ENCODE measurements at regions not wholly inside any gene's neighbourhood (a gene's known extent, or its start where the extent isn't known, plus 50 kb on each side); places are given as distances from the start of the nearest gene placed in this dataset.
A peak's percentile ranks its signal among the peaks of the same experiment; 100 is the strongest.

DNA sequence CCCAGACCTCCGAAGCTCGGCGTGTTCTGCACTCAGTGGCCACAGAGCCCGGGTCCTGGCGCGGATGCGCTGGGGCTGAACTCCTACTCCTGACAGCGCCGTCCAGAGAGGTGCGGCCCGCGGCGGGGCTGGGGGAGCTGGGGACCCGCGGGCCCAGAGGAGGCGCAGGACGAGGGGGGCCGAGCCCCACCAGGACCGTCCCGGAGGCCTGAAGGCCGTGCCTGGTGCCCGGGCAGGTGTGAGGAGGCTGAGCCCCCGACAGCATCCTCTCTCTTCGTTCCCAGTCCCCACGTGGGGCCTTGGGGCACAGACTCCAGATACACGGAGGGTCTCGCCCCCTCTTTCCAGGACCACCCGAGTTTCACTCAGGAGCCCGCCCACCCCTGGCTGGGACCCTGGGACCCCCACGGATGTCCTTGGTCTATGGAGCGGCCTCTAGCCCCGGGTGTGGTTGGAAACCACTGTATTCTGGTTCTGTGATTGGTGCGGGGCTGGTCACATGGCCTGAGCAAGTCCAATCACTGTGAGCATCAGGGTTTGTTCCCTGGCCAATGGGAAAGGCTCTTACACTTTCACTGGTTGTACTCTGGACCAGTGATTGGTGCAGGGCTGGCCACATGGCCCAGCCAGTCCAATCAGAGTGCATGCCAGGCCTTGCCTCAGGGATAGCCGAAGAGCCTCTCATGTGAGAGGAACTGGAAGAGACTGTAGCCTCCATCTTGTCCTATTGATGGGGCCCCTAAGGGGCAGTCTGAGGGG, 217.6 kb upstream of the SFSWAP start:
- Mint-ChIP-seq H3K27me3 (no peaks in the 10 kb centered on the region), H3K4me1 (ENCODE audit: low read depth) (no peaks in the 10 kb centered on the region), H3K36me3 (ENCODE audit: low read depth) (no peaks in the 10 kb centered on the region), H3K4me3 (no peak overlapping the region), H3K27ac (no peak overlapping the region), H3K9me3 (no peaks in the 10 kb centered on the region)

- H3K4me3 Mint-ChIP-seq: no peak overlapping the region
- no peaks in the 10 kb centered on the region for H3K27me3 Mint-ChIP-seq
- H3K36me3 Mint-ChIP-seq (ENCODE audit: low read depth): no peaks in the 10 kb centered on the region
- no peak overlapping the region for H3K27ac Mint-ChIP-seq
- peaks cover under 1% of the 10 kb centered on the region for H3K4me1 Mint-ChIP-seq (ENCODE audit: low read depth)
- H3K9me3 Mint-ChIP-seq: no peaks in the 10 kb centered on the region
Measured at GRCh38 chr12:131494216-131494615, 216.7 kb upstream of the SFSWAP start.

- Mint-ChIP-seq H3K36me3 (ENCODE audit: low read depth) (no peaks in the 10 kb centered on the region), H3K27me3 (no peaks in the 10 kb centered on the region), H3K27ac (no peak overlapping the region), H3K4me1 (ENCODE audit: low read depth) (peaks cover 8% of the 10 kb centered on the region), H3K9me3 (no peaks in the 10 kb centered on the region), H3K4me3 (no peak overlapping the region)
Measured at GRCh38 chr12:131494741-131495524, 216.0 kb upstream of the SFSWAP start.

DNA sequence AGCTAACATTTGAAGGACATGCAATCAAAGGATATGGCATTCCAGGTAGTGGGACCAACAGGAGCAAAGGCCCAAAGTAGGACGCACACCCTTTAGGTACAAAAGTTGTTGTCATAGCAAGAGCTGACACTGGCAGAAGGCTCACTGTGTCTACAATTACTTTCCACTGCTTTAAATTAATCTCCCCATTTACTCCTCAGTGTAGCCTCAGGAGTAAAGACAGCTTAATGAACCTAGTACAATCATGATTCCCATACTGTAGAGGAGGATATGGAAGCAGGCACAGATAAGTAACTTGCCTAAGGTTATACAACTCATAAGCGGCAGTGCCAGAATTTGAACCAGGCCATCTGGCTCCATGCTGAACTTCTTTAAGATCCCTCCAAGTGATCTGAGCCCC, 212.9 kb upstream of the SFSWAP start:
- H3K27ac Mint-ChIP-seq: no peak overlapping the region
- H3K36me3 Mint-ChIP-seq (ENCODE audit: low read depth): no peaks in the 10 kb centered on the region
- H3K4me1 Mint-ChIP-seq (ENCODE audit: low read depth): peaks cover 11% of the 10 kb centered on the region
- no peak overlapping the region for H3K4me3 Mint-ChIP-seq
- H3K27me3 Mint-ChIP-seq: no peaks in the 10 kb centered on the region
- no peaks in the 10 kb centered on the region for H3K9me3 Mint-ChIP-seq

DNA sequence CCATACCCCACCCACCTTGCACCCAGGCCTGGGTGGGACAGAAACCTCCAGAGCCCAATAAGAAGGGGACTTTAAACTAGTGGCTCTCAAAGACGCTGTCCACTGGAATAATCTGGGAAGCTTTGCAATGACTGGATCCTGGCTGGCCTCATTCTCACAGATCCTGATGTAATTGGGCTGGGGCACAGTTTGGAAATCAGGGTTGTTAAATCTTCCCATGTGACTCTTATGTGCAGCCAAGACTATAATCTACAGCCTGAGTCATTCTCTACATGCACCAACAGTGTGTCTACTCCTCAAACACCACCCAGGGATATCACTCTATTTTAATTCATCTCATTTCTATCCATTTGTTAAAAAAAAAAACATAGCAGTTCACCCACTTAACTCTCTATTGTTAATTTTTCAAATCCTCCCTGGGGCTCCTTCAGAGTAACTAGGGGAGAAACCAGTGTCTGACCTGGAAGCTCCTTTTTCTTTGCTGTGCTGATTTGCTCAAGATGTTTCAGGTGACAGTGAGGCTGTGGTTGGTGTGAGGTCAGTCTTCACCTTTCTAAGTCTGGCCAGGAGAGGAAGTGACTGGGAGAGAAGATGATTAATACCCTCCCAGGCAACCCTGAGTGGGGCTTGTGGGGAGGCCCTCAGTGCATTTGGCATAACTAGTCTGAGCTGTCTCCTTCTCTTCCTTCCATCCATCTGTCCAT, 211.6 kb upstream of the SFSWAP start:
- Mint-ChIP-seq H3K4me3 (no peak overlapping the region), H3K9me3 (no peaks in the 10 kb centered on the region)

GRCh38 chr12:131499864-131500190, 211.1 kb upstream of the SFSWAP start:
- Mint-ChIP-seq H3K9me3 (no peaks in the 10 kb centered on the region), H3K4me1 (ENCODE audit: low read depth) (peaks cover 11% of the 10 kb centered on the region), H3K27me3 (no peaks in the 10 kb centered on the region), H3K27ac (no peak overlapping the region), H3K4me3 (no peak overlapping the region), H3K36me3 (ENCODE audit: low read depth) (no peaks in the 10 kb centered on the region)

More for the DNA sequence above, 211.6 kb upstream of the SFSWAP start:
- Mint-ChIP-seq H3K36me3 (ENCODE audit: low read depth) (no peaks in the 10 kb centered on the region), H3K27ac (no peak overlapping the region), H3K27me3 (no peaks in the 10 kb centered on the region), H3K4me1 (ENCODE audit: low read depth) (peaks cover 11% of the 10 kb centered on the region)

DNA sequence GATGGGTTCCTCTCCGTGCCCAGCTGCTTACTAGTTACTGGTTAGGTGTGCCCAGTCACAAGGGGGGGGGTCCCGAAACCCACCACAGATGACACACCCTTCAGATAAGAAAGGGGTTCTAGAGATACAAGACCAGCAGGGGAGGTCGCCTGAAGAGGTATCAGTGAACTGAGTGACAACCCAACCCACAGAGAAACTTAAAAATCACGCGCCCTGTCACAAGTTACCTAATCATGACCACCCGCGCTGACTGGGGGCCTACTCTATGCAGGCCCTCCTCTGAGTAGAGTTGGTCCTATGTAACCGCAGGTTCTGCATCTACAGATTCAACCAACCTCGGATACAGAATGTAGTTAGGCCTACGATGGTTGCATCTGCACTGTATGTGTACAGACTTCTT, 210.3 kb upstream of the SFSWAP start:
- Mint-ChIP-seq H3K27me3 (no peaks in the 10 kb centered on the region), H3K9me3 (no peaks in the 10 kb centered on the region), H3K27ac (no peak overlapping the region), H3K4me3 (no peak overlapping the region), H3K36me3 (ENCODE audit: low read depth) (no peaks in the 10 kb centered on the region), H3K4me1 (ENCODE audit: low read depth) (peaks cover 11% of the 10 kb centered on the region)

GRCh38 chr12:131505561-131505960, 205.3 kb upstream of the SFSWAP start:
- no peaks in the 10 kb centered on the region for H3K4me1 Mint-ChIP-seq (ENCODE audit: low read depth)
- H3K36me3 Mint-ChIP-seq (ENCODE audit: low read depth): no peaks in the 10 kb centered on the region
- no peaks in the 10 kb centered on the region for H3K9me3 Mint-ChIP-seq
- H3K4me3 Mint-ChIP-seq: no peak overlapping the region
- no peak overlapping the region for H3K27ac Mint-ChIP-seq
- H3K27me3 Mint-ChIP-seq: no peaks in the 10 kb centered on the region

DNA sequence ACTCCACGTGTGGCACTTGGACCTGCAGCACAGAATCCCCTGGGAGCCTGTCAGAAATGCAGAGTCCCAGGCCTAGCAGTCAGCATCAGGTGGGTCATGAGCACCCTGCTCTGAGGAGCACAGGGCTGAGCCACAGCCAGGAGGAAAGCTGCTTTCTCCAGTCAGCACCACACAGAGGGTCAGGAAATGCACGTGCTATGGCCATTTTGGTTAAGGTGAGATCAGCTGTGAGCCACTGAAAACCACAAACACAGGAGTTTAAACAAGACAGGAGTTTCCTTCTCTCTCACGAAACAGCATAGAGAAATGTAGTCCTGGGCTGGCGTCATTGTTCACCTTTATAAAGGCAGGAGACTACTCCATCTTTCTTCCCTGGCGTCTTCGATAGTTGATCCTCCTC, 204.5 kb upstream of the SFSWAP start:
- H3K27ac Mint-ChIP-seq: no peak overlapping the region
- no peaks in the 10 kb centered on the region for H3K9me3 Mint-ChIP-seq
- peaks cover 8% of the 10 kb centered on the region for H3K4me1 Mint-ChIP-seq (ENCODE audit: low read depth)
- H3K4me3 Mint-ChIP-seq: no peak overlapping the region
- no peaks in the 10 kb centered on the region for H3K27me3 Mint-ChIP-seq
- no peaks in the 10 kb centered on the region for H3K36me3 Mint-ChIP-seq (ENCODE audit: low read depth)

DNA sequence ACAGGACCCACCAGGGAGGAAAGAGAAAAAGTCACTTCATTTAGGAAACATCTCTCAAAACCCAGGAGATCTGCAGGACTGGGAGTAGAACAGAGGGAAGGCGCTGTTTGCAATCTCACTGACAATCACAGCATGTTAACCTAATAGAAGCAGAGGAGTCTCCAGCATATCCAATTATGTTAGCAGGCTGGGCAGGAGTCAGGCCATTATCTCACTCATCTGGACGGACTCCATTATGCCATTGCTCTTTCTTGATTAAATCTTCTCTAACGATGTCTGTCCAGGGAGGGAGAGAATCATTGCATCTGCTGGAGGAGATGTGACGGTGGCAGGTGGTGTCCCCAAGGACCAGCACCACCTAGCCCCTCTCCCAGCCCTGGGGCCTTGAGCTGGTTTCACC, 203.8 kb upstream of the SFSWAP start:
- Mint-ChIP-seq H3K4me1 (ENCODE audit: low read depth) (peaks cover 14% of the 10 kb centered on the region), H3K9me3 (no peaks in the 10 kb centered on the region), H3K27me3 (no peaks in the 10 kb centered on the region), H3K4me3 (no peak overlapping the region), H3K36me3 (ENCODE audit: low read depth) (no peaks in the 10 kb centered on the region), H3K27ac (no peak overlapping the region)

DNA sequence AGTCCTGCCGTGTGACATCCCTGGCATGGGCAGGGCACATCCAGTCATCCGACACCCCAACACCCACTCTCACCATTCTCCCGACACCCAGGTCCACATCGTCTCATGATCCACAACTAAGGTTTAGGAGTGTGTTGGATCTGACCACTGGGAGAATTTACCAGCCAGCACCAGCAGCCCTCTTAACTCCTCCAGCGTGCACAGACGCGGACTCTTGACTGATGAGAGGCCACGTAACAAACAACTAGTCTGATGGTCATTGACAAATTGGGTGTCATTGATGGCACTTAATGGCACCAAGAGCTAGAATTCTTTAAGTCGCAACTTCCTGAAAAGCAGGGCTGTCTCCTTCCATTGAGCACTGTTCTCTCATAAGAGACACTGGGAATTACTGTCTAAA, 203.0 kb upstream of the SFSWAP start:
- no peaks in the 10 kb centered on the region for H3K36me3 Mint-ChIP-seq (ENCODE audit: low read depth)
- H3K27me3 Mint-ChIP-seq: no peaks in the 10 kb centered on the region
- H3K27ac Mint-ChIP-seq: no peak overlapping the region

GRCh38 chr12:131509701-131510100, 201.2 kb upstream of the SFSWAP start:
- no peaks in the 10 kb centered on the region for H3K27me3 Mint-ChIP-seq
- H3K4me1 Mint-ChIP-seq (ENCODE audit: low read depth): peaks cover 14% of the 10 kb centered on the region
- no peak overlapping the region for H3K4me3 Mint-ChIP-seq
- no peaks in the 10 kb centered on the region for H3K9me3 Mint-ChIP-seq
- H3K36me3 Mint-ChIP-seq (ENCODE audit: low read depth): no peaks in the 10 kb centered on the region
- no peak overlapping the region for H3K27ac Mint-ChIP-seq

More for the DNA sequence above, 203.0 kb upstream of the SFSWAP start:
- peaks cover 14% of the 10 kb centered on the region for H3K4me1 Mint-ChIP-seq (ENCODE audit: low read depth)
- H3K9me3 Mint-ChIP-seq: no peaks in the 10 kb centered on the region
- no peak overlapping the region for H3K4me3 Mint-ChIP-seq

- Mint-ChIP-seq H3K27me3 (peaks cover 4% of the 10 kb centered on the region), H3K4me3 (no peak overlapping the region), H3K9me3 (peaks cover 6% of the 10 kb centered on the region), H3K4me1 (ENCODE audit: low read depth) (peaks cover 14% of the 10 kb centered on the region), H3K27ac (peak overlapping the region; percentile 28), H3K36me3 (ENCODE audit: low read depth) (peaks cover 4% of the 10 kb centered on the region)
Measured at GRCh38 chr12:131510431-131510830, 200.5 kb upstream of the SFSWAP start.

DNA sequence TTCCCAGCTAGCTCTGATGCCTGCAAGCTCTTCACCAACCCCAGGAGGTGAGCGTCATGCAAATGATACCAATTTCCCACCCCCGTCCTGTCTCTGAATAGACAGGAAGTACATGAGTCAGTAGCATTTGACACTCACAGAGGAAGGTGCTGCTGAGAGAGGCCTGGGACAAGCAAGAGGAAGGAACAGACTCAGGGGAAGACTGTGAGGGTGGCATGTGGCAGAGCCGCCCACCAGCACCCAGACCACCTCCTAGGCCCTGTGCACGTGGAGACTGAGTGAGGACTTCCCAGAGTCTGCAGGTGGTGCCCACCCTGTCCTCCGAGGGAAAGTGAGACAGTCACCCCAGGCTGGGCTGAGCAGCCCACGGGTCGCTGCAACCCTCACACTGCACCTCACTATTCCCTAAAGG, 199.5 kb upstream of the SFSWAP start:
- peaks cover 14% of the 10 kb centered on the region for H3K4me1 Mint-ChIP-seq (ENCODE audit: low read depth)
- H3K36me3 Mint-ChIP-seq (ENCODE audit: low read depth): peaks cover 4% of the 10 kb centered on the region
- H3K4me3 Mint-ChIP-seq: no peak overlapping the region
- peaks cover 4% of the 10 kb centered on the region for H3K27me3 Mint-ChIP-seq
- H3K9me3 Mint-ChIP-seq: peaks cover 11% of the 10 kb centered on the region
- peak overlapping the region; percentile 37 for H3K27ac Mint-ChIP-seq
